ENCODE measurements at regions not wholly inside any gene's neighbourhood (a gene's known extent, or its start where the extent isn't known, plus 50 kb on each side); places are given as distances from the start of the nearest gene placed in this dataset.

DNA sequence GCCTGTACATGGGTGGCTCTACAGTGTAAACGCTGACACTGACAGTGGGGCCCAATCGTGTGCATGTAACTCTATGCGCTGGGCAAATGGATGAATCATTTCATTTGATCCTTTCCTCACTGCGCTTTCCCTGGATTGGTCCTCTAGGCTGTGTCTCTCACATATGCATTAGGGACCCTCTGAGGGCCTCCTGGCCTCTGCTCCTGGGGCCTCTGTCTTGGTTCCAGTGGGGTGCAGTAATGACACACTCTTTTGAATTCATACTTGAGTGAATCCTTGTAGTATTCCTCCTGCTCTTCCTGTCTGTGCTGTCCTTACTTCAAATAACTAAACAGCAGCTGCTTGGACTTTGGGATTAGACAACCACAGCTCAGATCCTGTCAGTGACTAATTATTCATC, 176.5 kb upstream of the ADO start:
- no peak for DNase-seq (ENCODE audit: low spot score)

DNA sequence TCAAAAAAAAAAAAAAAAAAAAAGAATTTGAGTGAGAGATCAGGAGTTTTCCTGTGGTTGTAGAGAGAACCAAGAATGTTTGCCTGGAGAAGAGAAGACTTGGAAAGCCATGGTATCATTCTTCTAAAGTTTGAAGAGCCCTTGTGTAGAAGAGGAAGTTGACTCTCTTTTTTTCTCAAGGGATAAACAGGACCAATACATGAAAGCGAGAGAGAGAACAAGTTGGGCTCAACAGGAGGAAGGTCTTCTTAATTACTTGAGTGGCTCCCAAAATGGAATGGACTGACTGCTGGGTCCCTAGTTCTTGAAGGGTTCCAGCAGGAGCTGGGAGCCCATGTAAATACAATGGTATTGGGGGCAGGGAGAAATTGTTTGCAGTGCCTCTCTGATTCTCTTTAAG, 173.3 kb upstream of the ADO start:
- no peak for DNase-seq (ENCODE audit: low spot score)

DNA sequence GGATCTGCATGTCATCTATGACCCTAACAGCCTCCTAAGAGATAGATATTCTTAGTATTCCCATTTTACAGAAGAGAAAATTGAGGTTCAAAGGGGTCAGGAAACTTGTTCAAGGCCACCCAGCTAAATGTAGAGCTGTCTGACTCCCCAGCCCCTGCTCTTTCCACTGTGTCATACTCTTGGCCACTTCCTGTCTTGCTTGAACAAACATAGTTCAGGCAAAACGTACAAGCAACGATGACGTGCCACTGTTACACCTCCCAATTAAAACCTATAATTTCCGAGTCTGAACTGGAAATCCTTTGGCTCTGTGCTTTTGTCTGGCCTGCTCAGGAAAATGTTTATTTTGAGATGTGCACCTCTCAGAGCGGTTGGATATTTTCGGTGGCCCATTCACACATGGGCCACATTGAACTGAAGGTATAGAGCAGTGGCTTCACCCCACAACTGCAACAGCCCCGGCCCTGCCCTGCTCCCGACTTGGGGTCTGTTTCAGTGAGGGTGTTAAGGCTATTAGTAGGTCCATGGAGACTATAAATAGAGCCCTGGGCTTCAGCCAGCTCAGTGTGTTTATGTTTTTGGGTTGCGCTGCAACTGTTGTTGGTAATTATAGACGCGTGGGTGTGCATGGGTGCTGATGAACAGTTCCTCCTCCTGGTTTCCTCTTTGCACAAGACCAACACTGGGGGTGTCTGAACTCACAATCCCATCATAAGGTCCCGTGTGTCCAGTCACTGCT, 172.3 kb upstream of the ADO start:
- DNase-seq (ENCODE audit: low spot score) = peak; percentile 38

DNA sequence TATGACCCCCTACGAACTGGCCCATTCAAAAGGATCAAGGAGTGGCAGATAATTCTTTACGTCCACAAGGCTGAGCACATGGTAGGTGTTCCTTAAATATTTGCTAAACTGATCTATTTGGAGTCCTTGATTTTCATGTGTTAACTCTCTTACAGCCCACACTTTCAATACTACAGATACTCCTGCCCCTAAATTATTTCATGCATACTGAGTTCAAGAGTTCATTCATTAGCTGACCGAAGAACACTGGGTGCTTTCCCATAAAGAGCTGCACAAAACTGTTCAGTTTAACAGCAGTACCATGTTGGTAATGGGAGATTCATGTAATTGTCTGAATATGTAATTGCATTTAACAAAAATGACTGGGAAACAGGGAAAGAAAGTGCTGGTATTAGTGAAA, 170.5 kb upstream of the ADO start:
- no peak for DNase-seq (ENCODE audit: low spot score)

DNA sequence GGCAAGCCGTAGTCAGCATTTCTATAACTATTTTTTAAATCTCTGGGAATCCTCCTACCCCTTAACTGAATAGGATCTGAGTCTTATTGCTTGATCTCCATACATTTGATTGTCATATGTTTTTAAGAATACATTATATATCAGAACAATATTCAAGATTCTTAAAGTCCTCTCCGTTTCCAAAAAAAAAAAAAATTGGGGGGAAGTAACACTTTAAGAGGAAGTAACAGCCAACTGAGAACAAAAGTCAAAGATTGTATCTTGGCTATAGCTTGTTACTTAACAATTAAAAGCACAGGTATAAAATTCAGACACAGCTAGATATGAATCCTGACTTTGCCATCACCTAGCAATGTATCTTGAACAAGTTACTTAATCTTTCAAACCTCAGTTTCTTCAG, 169.9 kb upstream of the ADO start:
- DNase-seq (ENCODE audit: low spot score) = no peak

DNA sequence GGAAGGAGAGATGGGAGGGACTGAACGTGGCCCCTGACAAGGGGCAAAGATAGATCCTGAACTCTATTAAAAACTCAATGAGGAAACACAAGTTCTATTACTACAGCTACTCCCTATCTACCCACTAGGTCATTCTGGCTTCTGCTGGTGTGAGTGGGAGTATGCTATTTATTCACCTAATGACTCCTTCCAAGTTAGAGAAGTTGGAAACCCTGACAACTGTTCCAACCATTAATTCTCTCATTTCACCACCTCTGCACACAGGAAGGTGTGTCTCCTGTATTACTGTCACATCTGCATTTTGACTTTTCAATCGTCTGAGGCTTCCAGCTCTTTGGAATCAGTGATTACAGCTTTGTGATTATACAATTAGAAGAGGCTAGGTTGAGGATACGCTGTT, 169.4 kb upstream of the ADO start:
- no peak for DNase-seq (ENCODE audit: low spot score)

DNA sequence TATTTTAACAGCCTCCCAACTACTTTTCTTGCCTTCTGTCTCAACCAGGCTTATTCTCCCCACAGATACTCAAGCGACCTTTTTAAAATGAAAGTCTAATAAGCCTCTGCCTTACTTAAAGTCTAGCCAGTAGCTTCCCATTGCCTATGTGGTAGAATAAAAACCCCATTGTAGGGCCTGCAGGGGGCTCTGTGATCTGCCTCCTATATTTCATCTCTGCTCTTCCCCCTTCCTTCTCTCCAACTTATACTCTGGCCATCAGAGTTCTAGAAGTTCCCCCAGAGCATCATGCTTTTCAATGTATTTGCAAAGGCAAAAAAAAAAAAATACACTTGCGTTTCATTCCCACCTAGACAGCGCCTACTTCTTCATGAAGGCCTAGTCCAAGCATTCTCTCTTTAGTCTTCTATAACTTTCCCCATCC, 167.7 kb upstream of the ADO start:
- DNase-seq (ENCODE audit: low spot score) = no peak

DNA sequence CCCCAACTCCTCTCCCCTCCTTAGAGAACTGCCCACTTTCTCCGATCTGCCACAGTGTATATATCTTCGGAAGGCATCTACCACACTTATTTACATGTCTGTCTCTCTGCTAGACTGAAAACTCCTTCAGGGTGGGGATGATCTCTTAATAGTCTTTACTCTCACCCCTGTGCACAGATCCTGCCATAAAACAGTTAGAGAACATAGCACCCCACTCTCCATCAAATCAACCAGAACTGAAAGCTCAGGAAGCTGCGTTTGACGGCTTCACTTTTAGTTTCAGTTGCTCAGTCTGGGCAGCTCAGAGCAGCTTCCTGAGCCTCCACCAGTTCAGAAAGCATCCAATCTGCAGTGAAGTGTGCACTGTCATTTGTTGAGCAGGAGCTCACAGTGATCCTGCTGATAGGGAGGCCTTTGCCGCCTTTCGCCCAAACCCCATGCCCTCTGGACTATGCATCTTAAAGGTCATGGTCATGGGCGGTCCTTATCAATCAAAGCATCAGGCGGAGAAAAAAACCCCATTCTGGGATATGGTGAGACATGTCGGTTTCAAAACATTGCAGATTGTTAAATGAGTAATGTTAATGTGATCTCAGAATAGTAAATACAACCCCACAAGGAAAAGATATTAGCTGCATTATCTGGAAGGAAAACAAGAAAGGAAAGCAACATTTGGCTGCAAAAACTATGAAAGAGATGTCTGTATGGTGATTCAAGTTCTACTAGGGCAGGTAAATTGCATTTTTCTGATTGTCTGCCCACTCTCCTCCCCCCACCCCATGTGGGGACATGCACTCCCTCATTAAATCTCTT, 167.1 kb upstream of the ADO start:
- peak; percentile 20 for DNase-seq (ENCODE audit: low spot score)

DNA sequence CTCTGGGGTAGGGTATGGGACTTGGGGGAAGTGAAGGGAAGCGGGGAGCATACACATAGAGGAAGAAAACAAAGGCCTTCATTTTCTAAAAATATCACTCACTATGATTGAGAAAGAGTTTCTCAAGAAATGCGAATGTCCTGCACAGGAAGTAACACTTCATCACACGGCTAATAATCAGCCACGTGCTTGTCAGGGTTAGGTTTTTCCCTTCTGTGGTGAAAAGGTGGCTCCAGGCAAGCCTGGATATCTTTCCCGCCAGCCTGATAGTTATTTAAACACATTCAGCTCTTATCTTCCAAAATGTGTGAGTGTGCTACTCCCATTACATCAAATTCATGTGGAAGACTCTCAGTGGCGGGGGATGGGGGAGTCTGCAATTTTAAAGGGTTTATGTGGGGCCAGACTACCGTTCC, 166.4 kb upstream of the ADO start:
- DNase-seq (ENCODE audit: low spot score) = peak; percentile 34

DNA sequence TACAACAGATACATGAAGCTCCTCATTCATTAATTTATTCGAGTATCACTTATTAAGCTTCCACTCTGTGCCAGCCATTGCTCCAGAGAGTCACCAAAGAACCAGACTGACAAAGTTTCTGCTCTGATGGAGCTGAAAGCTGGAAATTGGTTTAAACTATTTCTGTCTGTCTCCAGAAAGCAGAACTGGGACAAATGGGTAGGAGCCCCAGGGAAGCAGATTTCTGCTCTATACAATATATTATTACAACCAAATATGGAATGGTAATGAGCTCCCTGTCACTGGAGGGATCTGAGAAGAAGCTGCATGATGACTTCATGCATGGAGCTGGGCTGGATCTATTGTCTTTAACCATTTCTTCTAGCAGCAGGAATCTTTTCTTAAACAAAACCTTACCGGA, 165.4 kb upstream of the ADO start:
- no peak for DNase-seq (ENCODE audit: low spot score)

DNA sequence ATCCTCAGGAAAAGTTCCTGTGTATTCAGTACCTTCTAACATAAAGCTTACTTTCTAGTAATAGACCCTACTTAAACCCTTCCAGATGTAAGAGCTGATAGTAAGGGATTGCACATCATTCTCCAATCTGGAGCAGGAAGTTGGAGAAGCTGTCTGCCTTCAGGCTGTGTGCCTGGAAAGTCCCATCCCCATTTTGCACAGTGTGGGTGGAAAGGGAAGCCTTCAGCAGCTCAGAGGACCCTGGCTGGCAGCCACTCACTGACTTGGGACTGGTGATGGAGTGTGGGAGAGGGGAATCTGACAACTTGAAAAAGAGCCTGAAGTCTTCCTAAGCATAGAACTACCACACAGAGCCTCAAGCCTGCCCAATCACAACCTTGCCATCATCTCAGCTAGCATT, 164.1 kb upstream of the ADO start:
- DNase-seq (ENCODE audit: low spot score) = no peak

DNA sequence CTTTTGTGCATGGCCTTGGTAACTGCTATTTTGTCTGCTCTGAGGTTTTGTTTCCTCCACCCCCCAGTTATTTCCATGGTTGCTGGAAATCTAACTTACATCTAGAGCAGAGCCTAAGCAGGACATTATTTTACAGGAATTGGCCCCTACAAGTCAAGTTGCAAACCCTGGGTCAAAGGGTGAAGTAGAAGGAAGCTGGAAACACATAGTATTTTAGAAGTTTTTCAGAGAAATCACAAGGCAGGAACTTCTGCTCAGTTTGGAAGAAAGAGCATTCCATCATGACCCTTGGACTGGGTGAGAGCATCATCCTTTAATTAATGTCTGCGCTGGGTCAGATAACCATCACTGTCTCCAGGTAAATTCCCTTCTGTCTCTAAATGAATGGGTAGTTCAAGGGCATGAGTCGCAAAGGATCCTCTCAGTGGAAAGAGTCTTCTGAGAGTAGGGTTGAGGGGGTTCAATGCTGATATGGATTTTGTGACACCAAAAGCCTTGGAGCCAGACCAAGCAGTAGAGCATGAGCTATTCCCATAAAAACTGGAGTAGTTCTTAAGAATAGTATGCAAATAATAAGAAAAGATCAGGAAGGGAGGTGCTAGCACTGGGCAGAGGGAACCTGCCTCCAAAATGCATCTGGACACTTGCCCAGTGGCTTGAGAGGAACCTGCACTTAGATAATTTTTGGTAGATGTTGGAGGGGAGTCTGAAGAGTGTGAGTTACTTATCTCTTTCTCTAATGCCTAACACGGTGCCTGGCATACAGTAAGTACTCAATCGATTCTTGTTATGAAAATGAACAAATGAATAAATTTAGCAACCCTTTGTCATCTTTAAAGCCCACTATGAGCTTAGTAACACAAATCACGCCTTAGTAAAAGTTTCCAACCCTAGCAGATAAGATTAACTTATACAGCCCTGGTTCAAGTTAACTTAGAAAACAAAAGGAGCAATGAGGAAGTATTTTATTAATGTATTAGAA, 160.6 kb upstream of the ADO start:
- no peak for DNase-seq (ENCODE audit: low spot score)

DNA sequence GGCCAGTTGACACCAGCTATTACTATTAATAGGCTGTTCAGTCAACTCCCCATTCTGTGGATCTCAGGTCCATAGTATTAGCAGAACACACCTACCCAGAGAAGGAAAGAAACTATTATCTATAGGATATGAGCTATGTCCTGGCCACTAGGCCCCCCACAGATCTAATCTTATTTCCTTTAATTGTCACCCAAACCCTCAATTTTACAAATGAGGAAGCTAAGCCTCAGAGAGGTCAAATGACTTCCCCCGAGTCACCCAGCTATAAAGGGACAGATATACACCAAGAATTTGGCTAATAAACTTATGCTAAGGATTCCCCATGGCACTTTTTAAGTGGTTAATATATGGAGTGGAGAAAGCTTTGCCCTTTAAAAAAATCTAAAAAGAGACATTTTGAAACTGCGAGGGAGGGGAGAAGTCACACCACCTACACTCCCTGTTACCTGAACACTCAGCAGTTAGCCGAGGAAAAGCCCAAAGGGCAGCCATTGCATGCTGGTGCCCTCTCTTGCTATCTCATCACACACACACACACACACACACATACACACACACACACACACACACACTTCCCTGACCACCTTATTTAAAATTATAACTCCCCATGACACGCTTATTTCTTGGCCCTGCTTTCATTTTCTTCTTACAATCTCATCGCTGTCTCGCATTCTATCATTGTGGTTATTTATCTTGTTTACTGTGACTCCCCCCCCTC, 157.0 kb upstream of the ADO start:
- no peak for DNase-seq (ENCODE audit: low spot score)

DNA sequence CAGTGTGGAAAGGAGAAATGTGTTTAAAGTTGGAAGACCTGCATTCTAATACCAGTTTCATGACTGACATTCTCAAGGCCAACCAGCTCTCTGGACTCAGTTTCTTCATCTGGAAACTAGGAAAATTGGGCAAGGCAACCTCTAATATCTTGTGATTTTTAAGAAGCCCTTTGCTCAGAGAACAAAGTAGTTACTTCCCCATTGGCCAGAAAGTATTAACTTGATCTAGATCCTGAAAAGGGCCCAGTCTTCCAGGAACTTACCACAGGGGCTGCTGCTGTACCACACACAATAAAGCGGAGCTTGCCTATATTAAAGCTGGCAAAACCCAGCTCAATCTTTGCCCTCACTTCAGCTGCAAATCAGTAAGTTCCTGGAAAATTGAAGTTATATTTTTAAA, 155.6 kb upstream of the ADO start:
- no peak for DNase-seq (ENCODE audit: low spot score)

DNA sequence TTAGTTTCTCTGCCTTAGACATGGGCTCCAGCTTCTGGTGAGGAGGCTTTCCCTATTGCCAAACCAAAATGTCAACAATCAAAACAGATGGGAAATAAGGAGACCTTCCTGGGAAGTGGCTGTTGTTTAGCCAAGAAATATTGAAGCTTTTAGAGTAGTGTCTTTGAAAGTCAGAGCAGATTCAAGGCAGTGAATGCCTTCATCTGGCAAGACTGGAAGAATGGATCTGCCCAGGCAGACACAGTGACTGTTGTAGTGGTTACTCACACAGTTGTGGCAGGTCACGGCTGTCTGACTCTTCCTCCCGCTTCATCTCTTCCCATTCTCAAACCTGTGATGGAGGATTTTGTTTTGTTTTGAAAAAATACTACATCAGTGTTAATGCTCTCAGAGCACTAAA, 154.1 kb upstream of the ADO start:
- DNase-seq (ENCODE audit: low spot score) = no peak

DNA sequence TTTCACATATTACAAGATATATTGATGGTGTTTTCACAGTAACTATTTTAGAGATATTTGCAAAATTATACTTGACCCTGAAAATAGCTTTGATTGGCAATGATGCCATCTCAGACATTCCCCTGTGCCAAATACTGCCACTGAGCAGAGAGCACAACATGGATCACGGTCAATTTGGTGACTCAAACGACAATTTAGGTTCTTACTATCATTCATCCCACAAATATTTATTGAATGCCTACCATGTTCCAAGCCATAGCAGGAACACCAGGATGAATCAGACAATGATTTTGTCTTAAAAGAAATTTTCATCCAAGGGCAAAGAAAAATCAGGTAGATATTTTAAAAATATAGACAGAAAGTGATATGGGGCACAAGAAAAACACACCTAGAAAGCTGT, 153.2 kb upstream of the ADO start:
- no peak for DNase-seq (ENCODE audit: low spot score)

DNA sequence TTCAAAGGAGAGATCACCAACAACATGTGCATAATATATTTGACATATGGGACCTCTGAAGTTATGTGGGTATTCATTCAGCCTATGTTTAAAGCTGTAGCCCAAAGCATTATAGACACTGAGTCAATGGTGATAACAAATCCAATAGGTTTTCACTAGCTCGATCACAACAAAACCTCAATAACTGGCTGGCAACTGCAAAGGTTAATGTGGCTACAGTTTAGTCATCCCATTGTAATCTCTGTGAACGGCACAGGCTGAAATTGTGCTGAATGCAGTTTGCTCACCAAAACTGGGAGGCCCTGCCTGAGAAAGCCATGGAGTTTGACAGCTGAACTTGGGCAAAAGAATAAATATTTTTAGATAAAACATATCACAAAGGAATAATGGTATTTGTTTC, 152.4 kb upstream of the ADO start:
- DNase-seq (ENCODE audit: low spot score) = no peak

DNA sequence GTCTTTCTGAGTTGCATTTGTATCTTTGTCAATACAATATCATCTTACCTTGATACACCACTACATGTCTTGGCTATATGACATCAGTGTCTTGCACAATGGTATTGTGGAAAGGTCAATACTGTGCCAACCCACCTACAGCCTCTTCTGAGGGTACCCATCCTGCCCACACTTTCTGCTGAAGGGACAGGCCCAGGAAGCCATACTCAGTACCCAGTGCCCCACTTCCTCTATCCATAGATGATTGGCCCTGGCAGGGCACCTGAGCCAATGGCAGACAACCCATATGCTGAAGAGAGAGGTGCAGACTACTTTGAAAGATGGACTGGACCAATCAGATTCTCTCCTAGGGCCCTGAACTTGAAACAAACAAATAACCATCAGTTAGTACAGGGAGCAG, 152.0 kb upstream of the ADO start:
- no peak for DNase-seq (ENCODE audit: low spot score)

DNA sequence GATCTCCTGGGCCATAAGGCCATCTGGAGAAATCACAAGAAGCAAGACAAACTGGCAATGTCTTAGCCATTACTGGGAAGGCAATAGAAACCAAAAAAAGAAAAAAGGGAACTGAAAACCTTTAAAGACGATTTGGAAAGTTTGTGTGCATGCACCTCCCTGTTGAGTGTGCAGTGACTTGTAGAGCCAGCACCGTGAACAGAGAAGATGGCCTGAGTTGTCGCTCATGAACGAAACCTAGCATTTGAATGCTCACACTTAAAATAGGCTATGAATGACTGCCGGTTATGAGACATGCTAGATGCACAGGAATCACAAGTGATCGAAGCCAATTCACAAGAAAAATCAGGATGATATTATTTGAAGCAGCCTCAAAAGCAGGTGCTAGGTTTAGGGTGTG, 151.3 kb upstream of the ADO start:
- no peak for DNase-seq (ENCODE audit: low spot score)

DNA sequence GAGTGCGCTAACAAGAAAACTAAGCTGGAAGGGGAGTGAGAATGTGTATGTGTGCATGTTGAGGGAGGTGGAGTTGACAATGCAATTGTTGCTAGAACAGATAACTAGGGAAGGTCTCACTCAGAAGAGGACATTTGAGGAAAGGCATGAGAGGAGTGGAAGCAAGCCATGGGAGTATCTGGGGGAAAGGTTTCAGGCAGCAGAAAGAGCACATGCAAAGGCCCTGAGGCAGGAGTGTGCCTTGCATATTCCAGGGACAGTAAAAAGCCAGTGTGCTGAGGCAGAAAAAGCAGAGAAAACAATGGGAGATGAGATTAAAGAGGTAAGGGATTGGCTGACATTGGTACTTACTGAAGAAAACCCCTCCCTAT, 149.6 kb upstream of the ADO start:
- DNase-seq (ENCODE audit: low spot score) = no peak

DNA sequence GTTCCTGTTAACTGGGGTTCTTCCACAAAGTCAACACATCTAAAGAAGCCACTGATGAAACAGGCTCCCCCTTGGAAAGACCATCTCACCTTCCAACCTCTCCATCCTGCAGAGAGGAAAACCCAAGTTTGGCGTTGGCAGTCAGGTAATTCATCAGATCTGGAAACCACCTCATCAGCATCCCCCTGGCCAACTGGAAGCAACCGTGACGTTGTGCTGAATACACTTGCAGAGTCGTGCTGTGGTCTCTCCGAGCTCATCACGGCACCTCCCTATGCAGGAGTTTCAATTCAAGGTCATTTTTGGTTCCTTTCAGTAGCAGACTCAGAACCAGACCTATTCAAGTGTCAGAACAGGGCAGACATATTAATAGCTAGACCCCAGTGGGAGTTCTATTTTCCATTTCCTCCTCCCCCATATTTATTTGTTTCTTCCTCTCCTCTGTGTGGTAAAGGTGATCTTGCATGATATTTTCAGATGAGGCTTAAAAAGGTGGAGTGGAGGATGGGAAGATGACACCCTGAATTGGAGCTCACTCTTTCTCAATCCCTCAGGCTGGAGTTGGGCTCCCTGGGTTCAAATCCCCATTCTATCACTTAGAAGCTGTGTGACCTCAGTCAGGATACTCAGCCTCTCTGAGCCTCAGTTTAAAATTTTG, 149.1 kb upstream of the ADO start:
- no peak for DNase-seq (ENCODE audit: low spot score)

Measured in A172 (cell line).